GM12892 (cell line): ENCODE measurements at regions not wholly inside any gene's neighbourhood (a gene's known extent, or its start where the extent isn't known, plus 50 kb on each side); places are given as distances from the start of the nearest gene placed in this dataset.

Source experiments
- POLR2A ChIP-seq: IDR thresholded peaks from 2 replicates; pipeline ENCODE4 v1.6.1; 2011; ENCODE audit warnings: low read depth, low read length, control low read depth
- POLR2AphosphoS5 ChIP-seq: IDR thresholded peaks from 2 replicates; pipeline ENCODE4 v1.6.1; 2011; ENCODE audit warnings: low read depth, low read length, control low read depth
- TAF1 ChIP-seq: IDR thresholded peaks from 2 replicates; pipeline ENCODE4 v1.6.1; 2011; ENCODE audit warnings: low read depth, mild to moderate bottlenecking, control low read depth, low read length, borderline replicate concordance

DNA sequence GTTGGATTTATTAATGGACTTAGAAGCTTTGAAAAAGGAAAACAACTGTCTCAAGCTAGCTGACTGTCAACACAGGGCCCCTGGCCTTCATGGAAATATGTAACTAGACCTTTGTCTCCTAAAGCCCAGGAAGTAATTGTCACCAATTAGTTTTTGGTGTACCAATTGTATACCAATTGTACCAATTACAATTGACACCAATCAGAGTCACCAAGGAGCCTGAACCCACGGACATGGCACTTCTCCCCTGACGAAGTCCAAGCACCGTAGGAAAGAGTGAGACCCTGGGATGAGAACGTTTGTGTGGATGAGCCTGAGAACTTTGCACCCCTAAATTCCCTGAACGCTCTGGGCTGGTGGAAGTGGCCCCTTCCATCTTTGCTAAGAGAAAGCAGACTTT is 129.0 kb downstream of the ENGASE start:
- no peak for TF ChIP-seq POLR2A
- TF ChIP-seq POLR2AphosphoS5 = no peak
- no peak for TF ChIP-seq TAF1
